GDM1 (cell line): ENCODE measurements at regions not wholly inside any gene's neighbourhood (a gene's known extent, or its start where the extent isn't known, plus 50 kb on each side); places are given as distances from the start of the nearest gene placed in this dataset.

Experiments
- DNase-seq: peaks from one replicate; lab custom pipeline; 2025; lab: John Stamatoyannopoulos, UW

- no peak for DNase-seq
Measured at GRCh38 chr3:187823746-187824145, 78.5 kb upstream of the BCL6 start.

- no peak for DNase-seq
Measured at GRCh38 chr3:187827723-187828122, 82.5 kb upstream of the BCL6 start.

- peak; percentile 31 for DNase-seq
Measured at GRCh38 chr3:187828579-187829452, 83.5 kb upstream of the BCL6 start.

- no peak for DNase-seq
Measured at GRCh38 chr3:187830181-187830580, 84.9 kb upstream of the BCL6 start.

GRCh38 chr3:187831125-187832051, 86.1 kb upstream of the BCL6 start:
- no peak for DNase-seq

GRCh38 chr3:187832202-187832601, 86.9 kb upstream of the BCL6 start:
- DNase-seq: no peak

- DNase-seq: no peak
Measured at GRCh38 chr3:187833375-187833774, 88.1 kb upstream of the BCL6 start.

- no peak for DNase-seq
Measured at GRCh38 chr3:187833799-187834578, 88.7 kb upstream of the BCL6 start.

- DNase-seq: no peak
Measured at GRCh38 chr3:187836823-187837770, 91.8 kb upstream of the BCL6 start.

- no peak for DNase-seq
Measured at GRCh38 chr3:187838016-187838540, 92.8 kb upstream of the BCL6 start.

GRCh38 chr3:187839422-187839821, 94.2 kb upstream of the BCL6 start:
- no peak for DNase-seq

- DNase-seq: no peak
Measured at GRCh38 chr3:187840856-187841255, 95.6 kb upstream of the BCL6 start.

- DNase-seq: no peak
Measured at GRCh38 chr3:187841560-187841959, 96.3 kb upstream of the BCL6 start.

- DNase-seq: no peak
Measured at GRCh38 chr3:187843654-187844053, 98.4 kb upstream of the BCL6 start.

- DNase-seq: no peak
Measured at GRCh38 chr3:187844708-187845107, 99.4 kb upstream of the BCL6 start.

GRCh38 chr3:187845826-187846225, 100.6 kb upstream of the BCL6 start:
- no peak for DNase-seq

GRCh38 chr3:187848401-187848800, 103.1 kb upstream of the BCL6 start:
- DNase-seq: no peak

- DNase-seq: no peak
Measured at GRCh38 chr3:187849016-187849654, 103.9 kb upstream of the BCL6 start.

- no peak for DNase-seq
Measured at GRCh38 chr3:187850258-187850921, 105.1 kb upstream of the BCL6 start.
